T-helper 17 cell (primary cell): ENCODE measurements at regions not wholly inside any gene's neighbourhood (a gene's known extent, or its start where the extent isn't known, plus 50 kb on each side); places are given as distances from the start of the nearest gene placed in this dataset.

ENCODE experiments used
- ATAC-seq: fragments of 150-1000 bp; cut with Tn5 transposase; 2 replicates; pipeline ENCODE4 v1.10.0; 2021; ENCODE audit warnings: mild to moderate bottlenecking, moderate library complexity
- DNase-seq, 3 donors: peaks; one replicate each; pipeline versions ENCODE4 v3.0.0 to v3.0.0-alpha.2; 2020 to 2021
- H3K9me3 ChIP-seq: one replicate; pipeline ENCODE4 v1.7.0; 2013; ENCODE audit warnings: low read length, mild to moderate bottlenecking; ENCODE audit not compliant: control insufficient read depth, poor library complexity, severe bottlenecking
- H3K27ac Mint-ChIP-seq: one replicate; pipeline ENCODE4 v1.8.0; 2022; ENCODE audit warnings: mild to moderate bottlenecking, moderate library complexity, mixed read lengths
- H3K27me3 Mint-ChIP-seq: one replicate; pipeline ENCODE4 v1.8.0; 2022; ENCODE audit warnings: mixed read lengths
- H3K36me3 Mint-ChIP-seq: one replicate; pipeline ENCODE4 v1.8.0; 2022; ENCODE audit warnings: low read depth, mixed read lengths
- H3K4me1 Mint-ChIP-seq: one replicate; pipeline ENCODE4 v1.8.0; 2022; ENCODE audit warnings: mild to moderate bottlenecking, mixed read lengths
- H3K4me3 Mint-ChIP-seq: one replicate; pipeline ENCODE4 v1.8.0; 2022; ENCODE audit warnings: mild to moderate bottlenecking, moderate library complexity, mixed read lengths

GRCh38 chr5:50945139-50945538, 278.7 kb downstream of the PARP8 start:
- Mint-ChIP-seq H3K4me3 (no peak overlapping the region), H3K4me1 (no peaks in the 10 kb centered on the region), H3K36me3 (no peaks in the 10 kb centered on the region), H3K27me3 (peaks cover 2% of the 10 kb centered on the region), H3K27ac (no peak overlapping the region)
- ATAC-seq (no peak), DNase-seq (no peak)
- no peaks in the 10 kb centered on the region for H3K9me3 ChIP-seq

- Mint-ChIP-seq H3K4me3 (no peak overlapping the region), H3K4me1 (no peaks in the 10 kb centered on the region), H3K36me3 (no peaks in the 10 kb centered on the region), H3K27ac (no peak overlapping the region), H3K27me3 (peaks cover 9% of the 10 kb centered on the region)
- DNase-seq, result no peak
- ATAC-seq, result no peak
- H3K9me3 ChIP-seq, result no peaks in the 10 kb centered on the region
Measured at GRCh38 chr5:50947906-50948683, 281.7 kb downstream of the PARP8 start.

GRCh38 chr5:50953290-50953689, 286.9 kb downstream of the PARP8 start:
- H3K9me3 ChIP-seq, result no peaks in the 10 kb centered on the region
- Mint-ChIP-seq H3K27me3 (peaks cover 43% of the 10 kb centered on the region), H3K36me3 (no peaks in the 10 kb centered on the region), H3K27ac (no peak overlapping the region), H3K4me3 (no peak overlapping the region), H3K4me1 (peaks cover 2% of the 10 kb centered on the region)
- ATAC-seq, result no peak
- DNase-seq, result no peak

GRCh38 chr5:50958852-50959457, 292.5 kb downstream of the PARP8 start:
- no peaks in the 10 kb centered on the region for H3K9me3 ChIP-seq
- ATAC-seq (no peak), DNase-seq (no peak)
- Mint-ChIP-seq H3K27ac (no peak overlapping the region), H3K27me3 (peaks cover 69% of the 10 kb centered on the region), H3K4me1 (peaks cover 9% of the 10 kb centered on the region), H3K4me3 (no peak overlapping the region), H3K36me3 (no peaks in the 10 kb centered on the region)

- H3K36me3 Mint-ChIP-seq, result peaks cover 3% of the 10 kb centered on the region
- H3K4me1 Mint-ChIP-seq, result peaks cover 33% of the 10 kb centered on the region
- DNase-seq, result peak in 2 of 3 donors; percentile 21 to 46
- H3K9me3 ChIP-seq, result no peaks in the 10 kb centered on the region
- peaks cover 82% of the 10 kb centered on the region for H3K27me3 Mint-ChIP-seq
- H3K27ac Mint-ChIP-seq, result peak overlapping the region; percentile 43
- peak overlapping the region; percentile 82 for H3K4me3 Mint-ChIP-seq
- peak; percentile 82 for ATAC-seq
Measured at GRCh38 chr5:50962934-50963872, 296.8 kb downstream of the PARP8 start.

GRCh38 chr5:50963971-50964745, 297.7 kb downstream of the PARP8 start:
- no peak for ATAC-seq

GRCh38 chr5:50964746-50965653, 298.6 kb downstream of the PARP8 start:
- Mint-ChIP-seq H3K4me1 (peaks cover 39% of the 10 kb centered on the region), H3K27me3 (peaks cover 82% of the 10 kb centered on the region), H3K36me3 (peaks cover 10% of the 10 kb centered on the region), H3K4me3 (peak overlapping the region; percentile 74), H3K27ac (no peak overlapping the region)
- ATAC-seq (no peak), DNase-seq (no peak)
- no peaks in the 10 kb centered on the region for H3K9me3 ChIP-seq

More at GRCh38 chr5:50963971-50964745, 297.7 kb downstream of the PARP8 start:
- peak overlapping the region; percentile 74 for H3K4me3 Mint-ChIP-seq
- peaks cover 10% of the 10 kb centered on the region for H3K36me3 Mint-ChIP-seq
- DNase-seq, result no peak
- peaks cover 39% of the 10 kb centered on the region for H3K4me1 Mint-ChIP-seq
- peak overlapping the region; percentile 43 for H3K27ac Mint-ChIP-seq
- H3K9me3 ChIP-seq, result no peaks in the 10 kb centered on the region
- peaks cover 82% of the 10 kb centered on the region for H3K27me3 Mint-ChIP-seq

- DNase-seq (no peak), ATAC-seq (no peak)
- H3K9me3 ChIP-seq, result no peaks in the 10 kb centered on the region
- no peak overlapping the region for H3K27ac Mint-ChIP-seq
- peaks cover 10% of the 10 kb centered on the region for H3K36me3 Mint-ChIP-seq
- peaks cover 39% of the 10 kb centered on the region for H3K4me1 Mint-ChIP-seq
- H3K27me3 Mint-ChIP-seq, result peaks cover 82% of the 10 kb centered on the region
- peak overlapping the region; percentile 78 for H3K4me3 Mint-ChIP-seq
Measured at GRCh38 chr5:50965654-50966375, 299.4 kb downstream of the PARP8 start.

GRCh38 chr5:50967009-50967562, 300.6 kb downstream of the PARP8 start:
- DNase-seq (no peak), ATAC-seq (no peak)
- peak overlapping the region; percentile 78 for H3K4me3 Mint-ChIP-seq
- peaks cover 85% of the 10 kb centered on the region for H3K27me3 Mint-ChIP-seq
- H3K9me3 ChIP-seq, result no peaks in the 10 kb centered on the region
- no peak overlapping the region for H3K27ac Mint-ChIP-seq
- peaks cover 39% of the 10 kb centered on the region for H3K4me1 Mint-ChIP-seq
- peaks cover 10% of the 10 kb centered on the region for H3K36me3 Mint-ChIP-seq

GRCh38 chr5:50967563-50968355, 301.3 kb downstream of the PARP8 start:
- peaks cover 10% of the 10 kb centered on the region for H3K36me3 Mint-ChIP-seq
- no peak overlapping the region for H3K27ac Mint-ChIP-seq
- H3K4me1 Mint-ChIP-seq, result peaks cover 39% of the 10 kb centered on the region
- H3K27me3 Mint-ChIP-seq, result peaks cover 85% of the 10 kb centered on the region
- ATAC-seq (no peak), DNase-seq (no peak)
- no peaks in the 10 kb centered on the region for H3K9me3 ChIP-seq
- peak overlapping the region; percentile 78 for H3K4me3 Mint-ChIP-seq
